K562 (cell line): ENCODE measurements at regions not wholly inside any gene's neighbourhood (a gene's known extent, or its start where the extent isn't known, plus 50 kb on each side); places are given as distances from the start of the nearest gene placed in this dataset.

Experiments used
- ATAC-seq: fragments of 200-7000 bp; cut with Tn5 transposase; 3 replicates; pipeline ENCODE4 v1.9.1; 2020; ENCODE audit warnings: moderate library complexity
- BruUV-seq: library from RNA; stranded (reverse); fragments of 400-500 nt; replicated peaks from 2 replicates; lab custom pipeline; 2021; lab: Mats Ljungman, UMichigan
- CTCF ChIA-PET: fragments of 300-600 bp; formaldehyde crosslinking; extraction: SDS; loops from one replicate; lab custom pipeline; 2021; ENCODE audit warnings: low intra/inter-chr PET ratio; lab: Yijun Ruan, JAX
- POLR2A ChIA-PET: fragments of 300-600, 350-650 bp; sonication (Branson Sonifier 250); formaldehyde crosslinking; extraction: SDS; loops from one replicate; lab custom pipeline; 2021; ENCODE audit warnings: antibody characterized with exemption, inconsistent platforms; lab: Yijun Ruan, JAX
- DNase-seq, 4 experiments: peaks; one replicate each; pipeline versions ENCODE4 v3.0.0 to v3.0.0-alpha.2; 2011 to 2018; ENCODE audit warnings: low spot score in 3 of 4, mixed read lengths in 3 of 4; ENCODE audit errors: extremely low read depth in 1 of 4
- FAIRE-seq: peaks from 2 replicates; lab custom pipeline; 2011; peaks lifted over from hg19 to GRCh38; lab: Jason Lieb, UNC
- H2AFZ ChIP-seq: 2 replicates; pipeline ENCODE4 v1.6.0; 2011; ENCODE audit warnings: low read depth, low read length, control low read depth, inconsistent platforms
- H3K27ac ChIP-seq: fragments of 200-600 bp; 3 replicates; pipeline ENCODE4 v1.8.0; 2011; ENCODE audit warnings: low read depth, mild to moderate bottlenecking, control low read depth, inconsistent platforms, low read length, moderate library complexity, mixed read lengths; ENCODE audit errors: extremely low read depth
- H3K27me3 ChIP-seq, 2 experiments: fragments of 300-600 bp in 1 of 2; 2 replicates in 1 of 2; 3 replicates in 1 of 2; pipeline versions ENCODE4 v1.6.0 to v1.8.0; 2011; ENCODE audit warnings: inconsistent platforms in 2 of 2, low read length in 2 of 2, mild to moderate bottlenecking in 1 of 2, mixed read lengths in 1 of 2, moderate library complexity in 1 of 2; ENCODE audit not compliant: control insufficient read depth in 2 of 2, insufficient read depth in 2 of 2
- H3K36me3 ChIP-seq: fragments of 300-600 bp; 3 replicates; pipeline ENCODE4 v1.8.0; 2011; ENCODE audit warnings: mild to moderate bottlenecking, low read length, inconsistent platforms; ENCODE audit not compliant: control insufficient read depth, insufficient read depth
- H3K4me1 ChIP-seq, 2 experiments: fragments of 200-600 bp in 1 of 2; replicated peaks in 1 of 2; 2 replicates in 1 of 2; 3 replicates in 1 of 2; pipeline versions ENCODE4 v1.5.1 to v1.8.0; 2011; ENCODE audit warnings: inconsistent platforms in 2 of 2, low read length in 2 of 2, mild to moderate bottlenecking in 1 of 2, mixed read lengths in 1 of 2, moderate library complexity in 1 of 2; ENCODE audit not compliant: control insufficient read depth in 2 of 2, insufficient read depth in 2 of 2
- H3K4me2 ChIP-seq: 2 replicates; pipeline ENCODE4 v1.6.1; 2011; ENCODE audit warnings: low read length, control low read depth, inconsistent platforms, mixed read lengths; ENCODE audit not compliant: insufficient read depth
- H3K4me3 ChIP-seq: fragments of 200-600 bp; sonication (generic), shearing (Covaris generic); 2 replicates; pipeline ENCODE4 v1.5.1; 2016; ENCODE audit warnings: control low read depth, inconsistent platforms
- H3K79me2 ChIP-seq: fragments of 200-600 bp; 3 replicates; pipeline ENCODE4 v1.8.0; 2011; ENCODE audit warnings: low read length, inconsistent platforms; ENCODE audit not compliant: control insufficient read depth, insufficient read depth
- H3K9ac ChIP-seq, 2 experiments: 2 replicates each; pipeline versions ENCODE4 v1.6.0 to v1.6.1; 2011; ENCODE audit warnings: low read depth in 2 of 2, low read length in 2 of 2, control low read depth in 1 of 2, inconsistent platforms in 1 of 2, mild to moderate bottlenecking in 1 of 2, mixed read lengths in 1 of 2; ENCODE audit not compliant: insufficient read depth in 1 of 2
- H3K9me1 ChIP-seq: one replicate; pipeline ENCODE4 v1.6.0; 2011; ENCODE audit warnings: inconsistent platforms, mild to moderate bottlenecking, low read length, moderate library complexity; ENCODE audit not compliant: control insufficient read depth, insufficient read depth
- H3K9me3 ChIP-seq: replicated peaks from 2 replicates; pipeline ENCODE4 v1.5.1; 2011; ENCODE audit warnings: low read depth, low read length, inconsistent platforms; ENCODE audit not compliant: control insufficient read depth, insufficient read depth
- H4K20me1 ChIP-seq: replicated peaks from 2 replicates; pipeline ENCODE4 v1.6.1; 2011; ENCODE audit warnings: low read length, inconsistent platforms, mixed read lengths; ENCODE audit not compliant: control insufficient read depth, insufficient read depth
- ARID1B ChIP-seq: fragments of 450-650 bp; IDR thresholded peaks from 2 replicates; pipeline ENCODE4 v1.6.1; 2016; ENCODE audit warnings: antibody characterized with exemption, mild to moderate bottlenecking, inconsistent platforms
- CBFB ChIP-seq: sonication (generic); formaldehyde crosslinking; IDR thresholded peaks from 2 replicates; pipeline ENCODE4 v1.4.0; 2020; ENCODE audit warnings: mild to moderate bottlenecking, missing genetic modification reagents
- CBX3 ChIP-seq, 2 experiments: IDR thresholded peaks; 1 replicate in 1 of 2; 2 replicates in 1 of 2; pipeline ENCODE4 v1.6.1; 2012; ENCODE audit warnings: inconsistent platforms in 2 of 2, low read length in 2 of 2, borderline replicate concordance in 1 of 2, control low read depth in 1 of 2
- CBX8 ChIP-seq: fragments of 200-600 bp; sonication (generic); IDR thresholded peaks from 2 replicates; pipeline ENCODE4 v1.6.1; 2012; ENCODE audit warnings: borderline replicate concordance, mixed run types, low read depth, mild to moderate bottlenecking, moderate library complexity, mixed read lengths, low read length, control low read depth, inconsistent platforms; ENCODE audit not compliant: poor library complexity, severe bottlenecking; ENCODE audit errors: extremely low read depth
- ETV1 ChIP-seq: fragments of 450-650 bp; conservative IDR thresholded peaks from 2 replicates; pipeline ENCODE4 v1.6.1; 2016; ENCODE audit warnings: missing genetic modification characterization, control low read depth, low read depth, missing compliant biosample characterization
- GATA2 ChIP-seq: sonication (generic); formaldehyde crosslinking; IDR thresholded peaks from 2 replicates; pipeline ENCODE4 v1.4.0; 2020; ENCODE audit warnings: mild to moderate bottlenecking, missing genetic modification reagents
- JUND ChIP-seq, 2 experiments: IDR thresholded peaks; 2 replicates in 1 of 2; 3 replicates in 1 of 2; pipeline ENCODE4 v1.6.1; 2011; ENCODE audit warnings: borderline replicate concordance in 2 of 2, low read depth in 2 of 2, low read length in 2 of 2, improper control_type of control experiment in 1 of 2, missing biosample characterization in 1 of 2, missing genetic modification characterization in 1 of 2, missing genetic modification reagents in 1 of 2
- KDM5B ChIP-seq: fragments of 200-600 bp; sonication (generic); IDR thresholded peaks from 2 replicates; pipeline ENCODE4 v1.6.1; 2012; ENCODE audit warnings: low read depth, mild to moderate bottlenecking, moderate library complexity, low read length, control low read depth, inconsistent platforms; ENCODE audit not compliant: insufficient replicate concordance
- RCOR1 ChIP-seq, 2 experiments: IDR thresholded peaks; 2 replicates each; pipeline ENCODE4 v1.6.1; 2012; ENCODE audit warnings: low read depth in 2 of 2, low read length in 2 of 2, borderline replicate concordance in 1 of 2, improper control_type of control experiment in 1 of 2
- TEAD4 ChIP-seq, 2 experiments: sonication (generic) in 1 of 2; formaldehyde crosslinking in 1 of 2; IDR thresholded peaks; 2 replicates each; pipeline versions ENCODE4 v1.6.1 to v1.8.0; 2012 to 2022; ENCODE audit warnings: borderline replicate concordance in 1 of 2, inconsistent platforms in 1 of 2, low read length in 1 of 2, mild to moderate bottlenecking in 1 of 2, missing genetic modification reagents in 1 of 2
- TRIM24 ChIP-seq, 2 experiments: fragments of 450-650 bp; IDR thresholded peaks; 2 replicates each; pipeline ENCODE4 v1.6.1; 2016
- ZNF224 ChIP-seq: sonication (generic); formaldehyde crosslinking; IDR thresholded peaks from 2 replicates; pipeline ENCODE4 v1.8.0; 2022; ENCODE audit warnings: mild to moderate bottlenecking, missing genetic modification reagents
- ZNF830 ChIP-seq: fragments of 250-450 bp; sonication (Bioruptor Pico); IDR thresholded peaks from 2 replicates; pipeline ENCODE4 v1.5.0; 2021; ENCODE audit warnings: mild to moderate bottlenecking
- WGBS: fragments of 100-300 bp; shearing (Covaris generic); methylation state at CpG from one replicate; pipeline ENCODE4 v1.1.6; 2016; ENCODE audit warnings: low coverage, mixed read lengths; ENCODE audit not compliant: insufficient coverage; ENCODE audit errors: missing lambda C conversion rate; 5-methylcytosine and 5-hydroxymethylcytosine counted together
- in situ Hi-C: fragments of 300-500 bp; cut with MboI; formaldehyde crosslinking; loops from 4 replicates; pipeline ENCODE4 v1.15.0; 2018; ENCODE audit warnings: inconsistent platforms, mixed read lengths
- intact Hi-C: fragments of 100-400 bp; cut with micrococcal nuclease; formaldehyde crosslinking; loops from 2 replicates; pipeline ENCODE4 v1.14.2; 2022
- TF ChIP-seq, protein P1 (sequence below): sonication (generic); formaldehyde crosslinking; IDR thresholded peaks from 2 replicates; pipeline ENCODE4 v1.8.0; 2023; ENCODE audit warnings: mild to moderate bottlenecking, missing genetic modification reagents

DNA sequence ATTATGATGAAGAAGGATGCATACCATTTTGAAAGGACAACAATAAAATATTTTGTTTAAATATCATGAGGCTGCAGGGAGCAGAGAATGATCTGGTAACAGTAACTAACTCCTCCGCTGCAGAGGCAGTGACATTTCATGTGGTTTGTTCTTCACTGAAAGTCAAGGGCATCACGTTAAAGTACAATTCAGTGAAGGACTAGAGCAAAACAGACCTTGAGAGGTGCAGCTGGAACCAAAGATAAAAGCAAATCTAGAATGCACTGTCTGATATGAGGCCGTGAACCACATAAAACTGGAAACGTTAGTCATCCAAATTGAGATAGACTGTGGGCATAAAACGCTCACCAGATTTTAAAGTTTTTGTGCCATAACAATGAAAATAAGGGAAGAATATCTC lies 522.9 kb upstream of the TNP1 start:
- H3K9me3 ChIP-seq: no peaks in the 10 kb centered on the region
- ATAC-seq (no peak), FAIRE-seq (no peak), DNase-seq (peak in 2 of 4 experiments; percentile 10 to 18)
- BruUV-seq: no TSS peak
- no peaks in the 10 kb centered on the region for H4K20me1 ChIP-seq
- H3K9me1 ChIP-seq: no peaks in the 10 kb centered on the region
- H3K27ac ChIP-seq: no peak overlapping the region
- 0% methylated on average over 5 of the region's 5 CpGs for WGBS
- H3K4me3 ChIP-seq: no peak overlapping the region
- in situ Hi-C loops (no loop called here), intact Hi-C loops (no loop called here)
- no peak overlapping the region for H3K4me2 ChIP-seq
- H3K79me2 ChIP-seq: no peaks in the 10 kb centered on the region
- no peaks in the 10 kb centered on the region for H3K27me3 ChIP-seq
- H2AFZ ChIP-seq: no peak overlapping the region
- H3K36me3 ChIP-seq: no peaks in the 10 kb centered on the region
- no peaks in the 10 kb centered on the region; a peak in 1 of 5 replicates for H3K4me1 ChIP-seq
- ChIA-PET POLR2A (no interaction called here), CTCF (no interaction called here)
- H3K9ac ChIP-seq: no peak overlapping the region
- TF ChIP-seq TEAD4 (IDR thresholded peaks at IDR 0.05; ENCODE audit: low read length) (peak; percentile 77), TEAD4 (CRISPR knock-in tag; IDR thresholded peaks at IDR 0.05; ENCODE audit: borderline replicate concordance) (no peak), ZNF830 (CRISPR knock-in tag) (no peak), TRIM24 (IDR thresholded peaks at IDR 0.05) (no peak), JUND (IDR thresholded peaks at IDR 0.05; ENCODE audit: borderline replicate concordance, low read depth, low read length) (no peak), JUND (tag; IDR thresholded peaks at IDR 0.05; ENCODE audit: borderline replicate concordance, low read depth, low read length) (peak; percentile 18; the same call in 1 of the 3 replicates), ETV1 (no peak), KDM5B (no peak), ZNF224 (no peak), RCOR1 (IDR thresholded peaks at IDR 0.05; ENCODE audit: borderline replicate concordance in 1 of 2, low read depth in 2 of 2, low read length in 2 of 2) (0 out of 4 replicates have a peak, but pooled peaks of 1 of the 2 experiments have one; percentile 36), CBX3 (IDR thresholded peaks at IDR 0.05; ENCODE audit: borderline replicate concordance in 1 of 2, low read length in 2 of 2) (no peak), CBFB (no peak), GATA2 (peak; percentile 42; the same call in 1 of the 2 replicates), ARID1B (peak; percentile 81), CBX8 (no peak)
- TF ChIP-seq, protein P1, sequence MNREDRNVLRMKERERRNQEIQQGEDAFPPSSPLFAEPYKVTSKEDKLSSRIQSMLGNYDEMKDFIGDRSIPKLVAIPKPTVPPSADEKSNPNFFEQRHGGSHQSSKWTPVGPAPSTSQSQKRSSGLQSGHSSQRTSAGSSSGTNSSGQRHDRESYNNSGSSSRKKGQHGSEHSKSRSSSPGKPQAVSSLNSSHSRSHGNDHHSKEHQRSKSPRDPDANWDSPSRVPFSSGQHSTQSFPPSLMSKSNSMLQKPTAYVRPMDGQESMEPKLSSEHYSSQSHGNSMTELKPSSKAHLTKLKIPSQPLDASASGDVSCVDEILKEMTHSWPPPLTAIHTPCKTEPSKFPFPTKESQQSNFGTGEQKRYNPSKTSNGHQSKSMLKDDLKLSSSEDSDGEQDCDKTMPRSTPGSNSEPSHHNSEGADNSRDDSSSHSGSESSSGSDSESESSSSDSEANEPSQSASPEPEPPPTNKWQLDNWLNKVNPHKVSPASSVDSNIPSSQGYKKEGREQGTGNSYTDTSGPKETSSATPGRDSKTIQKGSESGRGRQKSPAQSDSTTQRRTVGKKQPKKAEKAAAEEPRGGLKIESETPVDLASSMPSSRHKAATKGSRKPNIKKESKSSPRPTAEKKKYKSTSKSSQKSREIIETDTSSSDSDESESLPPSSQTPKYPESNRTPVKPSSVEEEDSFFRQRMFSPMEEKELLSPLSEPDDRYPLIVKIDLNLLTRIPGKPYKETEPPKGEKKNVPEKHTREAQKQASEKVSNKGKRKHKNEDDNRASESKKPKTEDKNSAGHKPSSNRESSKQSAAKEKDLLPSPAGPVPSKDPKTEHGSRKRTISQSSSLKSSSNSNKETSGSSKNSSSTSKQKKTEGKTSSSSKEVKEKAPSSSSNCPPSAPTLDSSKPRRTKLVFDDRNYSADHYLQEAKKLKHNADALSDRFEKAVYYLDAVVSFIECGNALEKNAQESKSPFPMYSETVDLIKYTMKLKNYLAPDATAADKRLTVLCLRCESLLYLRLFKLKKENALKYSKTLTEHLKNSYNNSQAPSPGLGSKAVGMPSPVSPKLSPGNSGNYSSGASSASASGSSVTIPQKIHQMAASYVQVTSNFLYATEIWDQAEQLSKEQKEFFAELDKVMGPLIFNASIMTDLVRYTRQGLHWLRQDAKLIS: no peak
